NCI-H2107 treated with DMSO at 0.1 percent for 48 hours (cell line): ENCODE measurements at regions not wholly inside any gene's neighbourhood (a gene's known extent, or its start where the extent isn't known, plus 50 kb on each side); places are given as distances from the start of the nearest gene placed in this dataset.
"Not testable (repeated sequence)": the region's sequence is repeated elsewhere in the genome, so short reads cannot be mapped to it uniquely, and the experiment has no call there.

Experiments
- DNase-seq: peaks from one replicate; lab custom pipeline; 2025; ENCODE audit not compliant: unreplicated experiment; lab: John Stamatoyannopoulos, UW

- DNase-seq = no peak
These were observed 250.4 kb upstream of the CDH12 start for GRCh38 chr5:23103566-23103965.

GRCh38 chr5:23095418-23095817, 242.3 kb upstream of the CDH12 start:
- not testable (repeated sequence) for DNase-seq

GRCh38 chr5:23089286-23089685, 236.1 kb upstream of the CDH12 start:
- no peak for DNase-seq

DNA sequence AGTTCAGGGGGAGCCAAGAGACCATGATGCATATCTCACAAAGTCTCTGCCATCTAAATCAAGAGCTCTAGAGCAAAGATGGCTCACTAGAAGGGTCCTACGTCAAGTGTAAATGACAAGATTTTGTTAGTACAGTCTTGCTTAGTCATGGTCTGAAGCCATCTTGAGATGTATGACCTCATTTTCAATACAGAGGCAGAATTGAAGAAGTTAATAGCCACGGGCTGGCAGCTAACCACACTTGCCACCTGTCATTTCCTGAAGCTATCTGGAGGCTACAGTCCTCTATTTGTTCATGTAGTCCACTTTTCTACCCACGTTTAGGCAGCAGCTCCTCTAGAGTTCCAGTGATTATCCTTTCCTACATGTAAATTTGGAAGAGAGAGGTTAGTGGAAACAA, 231.7 kb upstream of the CDH12 start:
- DNase-seq = no peak

DNA sequence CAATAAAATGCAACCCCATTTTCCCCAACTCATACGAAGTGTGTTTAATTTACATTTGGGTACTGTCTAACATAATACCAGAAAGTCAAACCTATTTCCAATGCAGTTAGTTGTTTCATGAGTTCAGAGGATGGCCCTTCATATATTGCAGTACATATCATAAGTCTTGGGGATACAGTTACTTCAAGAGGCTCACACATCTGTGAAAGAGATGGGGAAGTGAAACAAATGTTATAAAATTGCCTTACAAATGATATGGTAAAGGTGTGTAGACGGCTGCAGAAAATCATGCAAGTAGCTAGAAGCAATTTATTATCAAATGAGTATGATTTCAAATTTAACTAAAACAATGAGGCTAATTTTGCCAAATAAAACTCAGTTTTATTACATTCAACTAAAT, 219.0 kb upstream of the CDH12 start:
- no peak for DNase-seq

GRCh38 chr5:23071682-23072081, 218.5 kb upstream of the CDH12 start:
- DNase-seq = no peak

GRCh38 chr5:23064710-23065109, 211.6 kb upstream of the CDH12 start:
- DNase-seq = no peak

DNA sequence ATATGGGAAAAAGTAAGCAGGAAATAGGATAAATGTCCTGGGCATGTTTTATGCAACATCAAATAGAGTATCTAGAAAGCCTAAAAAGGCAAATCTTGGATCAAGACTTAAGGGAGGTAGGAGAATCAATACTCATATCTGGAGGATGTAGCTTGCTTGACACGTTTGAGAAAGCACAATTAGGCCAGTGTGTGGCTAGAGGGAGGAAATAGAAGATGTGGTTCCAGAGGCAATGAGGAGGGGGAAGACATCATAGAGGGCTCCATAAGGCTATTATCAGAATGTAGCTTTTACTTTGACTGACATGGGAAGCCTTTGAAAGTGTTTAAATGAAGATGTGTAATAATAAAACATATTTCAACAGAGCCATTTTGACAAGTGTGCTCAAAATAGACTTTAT, 200.7 kb upstream of the CDH12 start:
- DNase-seq = no peak

GRCh38 chr5:23042226-23042625, 189.1 kb upstream of the CDH12 start:
- no peak for DNase-seq

DNA sequence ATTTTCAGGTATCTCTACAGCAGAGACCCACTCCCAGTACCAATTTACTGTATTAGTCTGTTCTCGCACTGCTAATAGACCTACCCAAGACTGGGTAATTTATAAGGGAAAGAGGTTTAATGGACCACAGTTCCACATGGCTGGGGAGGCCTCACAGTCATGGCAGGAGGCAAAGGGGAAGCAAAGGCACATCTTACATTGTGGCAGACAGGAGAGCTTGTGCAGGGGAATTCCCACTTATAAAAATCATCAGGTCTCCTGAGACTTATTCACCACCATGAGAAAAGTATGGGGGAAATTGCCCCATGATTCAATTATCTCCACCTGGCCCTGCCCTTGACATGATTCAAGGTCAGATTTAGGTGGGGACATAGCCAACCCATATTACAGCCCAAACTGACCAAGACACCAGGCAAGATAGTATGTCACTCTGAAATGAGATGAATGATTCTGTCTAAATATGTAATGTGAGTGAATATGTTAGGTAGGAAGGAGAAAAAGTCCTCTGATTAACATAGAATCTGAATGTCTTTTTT, 182.5 kb upstream of the CDH12 start:
- DNase-seq = no peak

DNA sequence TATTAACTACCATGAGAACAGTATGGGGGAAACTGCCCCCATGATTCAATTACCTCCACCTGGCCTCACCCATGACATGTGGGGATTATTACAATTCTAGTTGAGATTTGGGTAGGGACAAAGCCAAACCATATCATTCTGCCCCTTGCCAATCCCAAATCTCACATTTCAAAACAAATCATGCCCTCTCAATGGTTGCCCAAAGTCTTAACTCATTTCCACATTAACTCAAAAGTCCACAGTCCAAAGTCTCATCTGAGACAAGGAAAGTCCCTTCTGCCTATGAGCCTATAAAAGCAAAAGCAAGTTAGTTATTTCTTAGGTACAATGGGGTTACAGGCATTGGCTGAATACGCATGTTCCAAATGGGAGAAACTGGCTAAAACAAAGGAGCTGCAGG, 180.7 kb upstream of the CDH12 start:
- DNase-seq = no peak

- DNase-seq = no peak
These were observed 176.1 kb upstream of the CDH12 start for GRCh38 chr5:23029290-23029689.

GRCh38 chr5:23028445-23029021, 175.4 kb upstream of the CDH12 start:
- DNase-seq = no peak

DNA sequence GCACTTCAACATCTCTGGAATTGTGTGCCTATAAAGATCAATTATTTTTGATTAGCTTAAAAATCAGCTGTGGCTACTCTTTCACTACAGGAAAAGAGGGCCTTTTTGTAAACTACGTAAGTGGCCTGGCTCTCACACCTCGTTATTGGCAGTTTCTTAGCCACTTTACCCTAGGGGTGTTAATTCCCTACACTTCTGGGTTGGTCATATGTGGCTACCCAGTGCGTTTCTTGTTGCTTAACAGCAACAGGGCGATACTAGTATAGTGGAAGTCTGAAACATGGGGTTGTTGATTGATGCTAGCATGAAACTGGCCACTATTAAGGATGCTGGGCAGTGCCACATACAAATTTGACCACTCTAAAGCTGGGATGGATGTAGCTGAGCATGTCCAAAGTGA, 174.7 kb upstream of the CDH12 start:
- no peak for DNase-seq

GRCh38 chr5:23027331-23027730, 174.2 kb upstream of the CDH12 start:
- DNase-seq = no peak

DNA sequence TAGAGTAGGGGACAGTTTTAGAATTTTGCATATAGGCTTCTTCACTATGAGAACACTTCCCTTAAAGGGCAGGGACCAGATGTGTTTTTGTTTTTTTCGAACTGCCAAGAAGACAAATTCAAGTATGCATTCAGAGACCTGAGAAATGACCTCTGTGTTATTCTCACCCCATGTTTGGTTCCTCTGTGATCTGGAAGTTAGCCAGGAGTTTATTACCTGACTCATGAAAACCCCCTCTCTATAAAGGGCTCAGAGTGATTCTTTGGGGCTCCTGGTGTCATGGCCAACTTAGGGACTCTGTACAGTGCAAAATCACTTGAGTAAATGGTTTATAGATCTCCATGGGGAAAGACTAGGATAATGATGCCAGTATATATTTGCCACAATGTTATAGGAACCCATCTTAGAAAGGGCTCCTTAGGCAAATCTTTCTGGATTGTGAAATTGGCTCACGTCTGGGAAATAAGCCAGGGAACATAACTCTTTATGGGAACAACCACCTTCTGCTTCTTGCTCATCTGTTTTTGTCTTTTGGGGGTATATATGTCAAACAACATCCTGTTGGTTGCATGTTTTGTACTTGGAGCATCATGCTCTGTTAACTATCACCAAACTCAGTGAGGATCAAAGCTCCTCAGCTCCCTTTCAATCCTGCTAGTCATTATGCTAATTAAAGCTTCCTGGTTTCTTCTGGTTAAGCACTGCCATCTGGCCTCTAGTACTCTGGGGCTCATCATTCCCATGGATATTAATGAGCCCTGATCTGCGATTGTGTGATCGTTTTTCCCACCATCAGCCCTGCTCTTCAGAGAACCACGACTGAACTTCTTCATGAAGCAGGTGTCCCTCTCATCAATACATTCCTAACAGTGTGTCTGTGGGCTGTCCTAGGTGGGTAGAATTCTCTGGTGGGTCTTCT, 173.4 kb upstream of the CDH12 start:
- DNase-seq = no peak

- DNase-seq = no peak
These were observed 172.6 kb upstream of the CDH12 start for GRCh38 chr5:23025629-23026233.

- no peak for DNase-seq
These were observed 171.3 kb upstream of the CDH12 start for GRCh38 chr5:23024470-23024869.

- no peak for DNase-seq
These were observed 161.7 kb upstream of the CDH12 start for GRCh38 chr5:23014825-23015224.

DNA sequence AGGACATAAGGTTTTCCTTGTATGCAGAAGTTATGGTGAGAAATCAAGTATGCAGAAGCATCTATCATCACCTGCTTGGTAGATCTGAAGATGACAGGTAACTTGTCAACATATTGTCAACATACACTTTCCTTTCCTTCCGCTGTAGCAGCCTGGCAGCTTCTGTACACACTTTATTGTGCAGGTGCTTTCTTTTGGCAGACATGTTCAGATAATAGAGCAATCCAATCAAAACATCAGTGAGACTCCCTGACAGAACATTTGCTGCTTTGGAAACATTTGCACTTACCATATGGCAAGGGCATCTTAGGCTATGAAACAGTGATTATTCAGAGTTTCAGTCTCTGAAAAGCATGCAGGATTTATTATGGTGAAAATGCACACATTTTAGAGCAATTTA, 161.1 kb upstream of the CDH12 start:
- DNase-seq = peak; percentile 6

GRCh38 chr5:23013395-23013998, 160.4 kb upstream of the CDH12 start:
- no peak for DNase-seq

- no peak for DNase-seq
These were observed 159.7 kb upstream of the CDH12 start for GRCh38 chr5:23012842-23013241.
